SIG-M5 treated with dmso at 0.1 percent for 504 hours (cell line): ENCODE measurements at regions not wholly inside any gene's neighbourhood (a gene's known extent, or its start where the extent isn't known, plus 50 kb on each side); places are given as distances from the start of the nearest gene placed in this dataset.
A peak's percentile ranks its signal among the peaks of the same experiment; 100 is the strongest.

ENCODE experiments used
- DNase-seq: peaks from one replicate; lab custom pipeline; 2025; ENCODE audit not compliant: unreplicated experiment; lab: John Stamatoyannopoulos, UW

DNA sequence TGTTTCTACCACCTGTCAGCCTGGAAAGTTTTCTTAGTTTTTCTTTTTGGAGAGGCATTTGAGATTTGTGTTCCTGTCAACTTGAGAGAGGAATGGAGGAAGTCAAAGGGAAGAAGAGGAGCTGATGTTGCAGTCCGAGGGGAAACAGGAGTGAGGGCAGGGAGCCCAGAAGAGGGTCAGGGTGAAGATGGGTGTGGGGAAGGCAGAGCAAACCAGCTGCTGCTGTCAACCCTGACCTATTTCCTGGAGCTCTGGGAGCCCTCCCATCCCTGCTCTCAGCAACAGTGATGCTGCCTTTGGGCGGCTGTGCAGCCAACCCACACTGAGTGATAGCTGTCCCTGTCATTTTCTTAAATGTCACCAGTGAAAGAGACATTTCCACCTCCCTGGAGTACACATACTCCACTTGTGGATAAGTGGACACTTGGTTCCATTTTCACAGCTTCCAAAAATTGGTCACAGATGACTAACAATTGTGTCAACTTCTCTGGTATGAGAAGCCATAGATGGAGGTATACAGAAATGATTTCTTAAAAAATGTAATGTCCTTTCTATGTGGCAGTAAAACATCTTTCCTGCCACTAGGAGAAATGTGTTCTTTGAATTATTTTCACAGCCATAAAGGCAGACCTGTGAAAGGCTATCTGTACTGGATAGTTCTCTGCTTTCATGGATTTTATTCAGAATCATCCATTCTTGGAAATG lies 556.3 kb upstream of the TBL1XR1 start:
- no peak for DNase-seq

DNA sequence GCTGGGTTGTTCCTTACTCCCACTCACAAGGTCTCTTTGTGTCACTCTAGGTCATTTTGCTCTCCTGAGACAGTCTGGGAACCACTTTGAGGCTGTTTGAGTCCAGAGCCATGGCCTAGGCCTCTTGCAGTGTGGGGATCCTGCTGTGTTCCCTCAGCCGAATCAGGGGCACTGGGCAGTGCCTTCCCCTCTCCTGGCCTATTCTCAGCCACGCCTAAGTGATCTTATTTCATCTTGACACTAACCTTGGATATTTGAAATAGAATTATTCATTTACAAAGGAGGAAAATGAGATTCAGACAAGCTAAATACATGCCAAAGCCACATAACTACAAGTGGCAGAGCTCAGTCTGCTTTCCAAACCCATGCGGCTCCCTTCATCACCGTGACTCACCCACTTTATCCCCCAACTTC lies 557.2 kb upstream of the TBL1XR1 start:
- no peak for DNase-seq

DNA sequence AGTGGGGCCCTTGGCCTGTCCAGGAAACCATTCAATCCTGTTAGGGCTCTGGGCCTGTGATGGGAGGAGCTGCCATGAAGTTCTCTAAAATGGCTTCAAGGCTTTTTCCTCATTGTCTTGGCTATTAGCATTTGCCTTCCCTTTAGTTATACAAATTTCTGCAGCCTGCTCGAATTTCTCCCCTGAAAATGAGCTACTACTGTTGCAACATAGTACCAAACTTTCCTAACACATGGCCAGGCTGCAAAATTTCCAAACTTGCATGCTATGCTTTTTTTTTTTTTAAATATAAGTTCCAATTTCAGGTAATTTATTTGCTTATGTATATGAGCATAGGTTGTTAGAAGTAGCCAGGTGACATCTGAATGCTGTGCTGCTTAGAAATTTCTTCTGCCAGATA lies 560.8 kb upstream of the TBL1XR1 start:
- DNase-seq = no peak

DNA sequence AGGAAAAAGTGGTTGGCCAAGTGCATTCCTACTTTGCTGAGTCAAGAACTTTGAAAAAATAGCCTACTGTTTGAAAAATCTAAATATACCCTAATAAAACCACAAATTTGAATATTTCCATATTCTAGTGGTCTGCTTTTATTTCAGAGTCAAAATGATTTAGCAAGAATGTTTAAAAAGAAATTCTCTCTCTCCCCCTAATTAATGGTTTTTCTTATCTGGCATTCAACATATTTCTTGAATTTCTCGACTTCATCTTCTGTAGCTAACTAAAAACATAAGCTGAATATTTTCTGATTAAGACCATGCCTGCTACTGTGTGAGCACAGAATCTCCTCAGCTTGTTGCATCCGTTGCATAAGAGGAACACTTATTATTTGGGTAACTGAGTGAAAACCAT lies 563.5 kb upstream of the TBL1XR1 start:
- DNase-seq = no peak

DNA sequence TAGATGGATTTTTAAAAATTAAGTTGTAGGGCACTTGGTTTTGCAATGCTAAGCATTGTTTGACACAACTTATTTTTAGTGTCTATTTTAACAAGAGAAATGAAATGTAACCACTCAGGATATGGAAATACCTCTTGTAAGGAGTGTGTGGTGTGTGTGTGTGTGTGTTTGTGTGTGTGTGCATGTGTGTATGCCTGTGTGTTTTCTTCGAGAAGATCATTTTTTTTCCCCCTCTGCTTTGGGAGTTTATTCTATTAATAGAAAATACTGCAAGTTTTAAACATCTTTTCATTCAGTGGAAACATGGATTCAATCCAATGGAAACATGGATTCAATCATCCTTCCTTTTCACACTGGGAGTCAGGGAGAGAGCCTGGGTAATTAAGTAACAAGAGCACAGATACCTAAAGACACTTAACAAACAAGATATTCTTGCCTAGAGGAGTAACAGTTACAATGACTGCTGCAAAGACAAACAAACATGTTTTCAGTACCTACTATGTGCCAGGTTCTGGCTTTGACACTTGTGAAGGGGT lies 567.2 kb upstream of the TBL1XR1 start:
- no peak for DNase-seq

DNA sequence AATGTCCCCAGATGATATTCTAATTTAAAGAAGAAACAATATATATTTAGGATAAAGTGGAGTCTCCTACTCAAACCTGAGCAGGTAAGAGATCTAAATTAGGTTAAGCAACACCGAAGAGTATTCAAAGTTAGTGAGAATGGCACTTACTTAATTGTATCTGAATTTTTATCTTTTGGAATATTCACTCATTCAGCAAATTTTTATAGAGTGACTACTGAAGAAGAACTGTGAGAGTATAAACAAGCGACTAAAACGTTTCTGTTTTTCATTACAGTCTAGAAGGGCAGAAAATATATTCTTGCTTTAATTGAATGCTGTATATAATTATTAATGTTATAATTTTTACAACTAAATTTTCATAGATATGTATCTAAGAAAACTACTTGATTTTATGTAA lies 567.7 kb upstream of the TBL1XR1 start:
- no peak for DNase-seq

DNA sequence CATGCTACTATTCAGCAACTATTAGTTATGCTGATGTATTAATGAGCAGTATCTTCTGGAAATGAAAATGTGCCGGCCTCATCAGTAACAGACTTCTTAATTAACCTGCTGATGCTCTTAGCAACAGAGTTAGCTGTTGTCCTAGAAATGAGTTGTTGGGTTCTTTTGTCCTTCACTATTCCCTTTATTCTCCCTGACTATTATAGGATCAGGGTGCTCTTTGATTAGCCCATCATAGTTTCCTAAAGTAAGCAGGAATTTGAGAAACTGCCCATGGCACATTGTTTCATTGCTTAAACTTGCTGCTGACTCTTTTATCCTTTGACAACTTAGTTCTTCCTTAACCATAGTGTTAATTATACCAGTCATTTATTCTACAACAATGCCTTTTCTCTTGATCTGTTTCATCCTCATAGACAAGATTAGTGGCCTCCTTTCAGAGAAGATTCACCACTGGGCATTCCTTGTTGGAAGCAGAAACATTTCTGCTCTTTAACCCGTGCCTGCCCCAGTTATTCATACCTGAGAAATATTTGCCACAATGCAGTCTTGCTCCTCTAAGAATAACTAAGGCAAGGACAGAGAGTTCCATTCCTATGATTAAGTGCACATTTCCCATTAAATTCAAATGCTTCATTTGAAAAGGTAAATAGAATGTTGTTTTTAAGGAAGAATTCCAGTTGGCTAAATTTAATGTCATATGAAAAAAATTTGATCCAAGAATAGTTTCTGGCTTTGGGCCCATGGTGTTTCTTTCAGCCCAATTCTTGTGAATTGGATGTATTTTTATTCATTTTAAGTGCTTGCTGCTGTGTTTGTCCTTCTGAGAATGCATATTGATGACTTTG lies 573.3 kb upstream of the TBL1XR1 start:
- no peak for DNase-seq

DNA sequence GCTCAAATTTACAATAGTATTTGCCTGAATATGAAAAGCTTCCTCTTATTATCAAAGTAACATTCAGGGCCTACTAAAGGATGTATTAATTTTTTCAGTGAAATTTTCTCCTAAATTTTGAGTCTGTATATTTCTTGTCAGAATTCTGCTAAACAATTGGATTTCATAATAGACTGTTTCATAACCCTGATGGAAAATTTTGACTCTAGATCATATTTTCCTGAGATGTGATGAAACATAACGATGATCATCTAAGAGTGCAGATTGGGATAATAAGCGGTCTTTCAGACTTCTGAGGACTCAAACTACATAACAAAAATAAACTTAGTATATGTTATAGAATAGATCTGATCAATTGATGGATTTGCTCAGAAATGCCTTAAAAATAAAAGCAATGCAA lies 574.5 kb upstream of the TBL1XR1 start:
- no peak for DNase-seq

DNA sequence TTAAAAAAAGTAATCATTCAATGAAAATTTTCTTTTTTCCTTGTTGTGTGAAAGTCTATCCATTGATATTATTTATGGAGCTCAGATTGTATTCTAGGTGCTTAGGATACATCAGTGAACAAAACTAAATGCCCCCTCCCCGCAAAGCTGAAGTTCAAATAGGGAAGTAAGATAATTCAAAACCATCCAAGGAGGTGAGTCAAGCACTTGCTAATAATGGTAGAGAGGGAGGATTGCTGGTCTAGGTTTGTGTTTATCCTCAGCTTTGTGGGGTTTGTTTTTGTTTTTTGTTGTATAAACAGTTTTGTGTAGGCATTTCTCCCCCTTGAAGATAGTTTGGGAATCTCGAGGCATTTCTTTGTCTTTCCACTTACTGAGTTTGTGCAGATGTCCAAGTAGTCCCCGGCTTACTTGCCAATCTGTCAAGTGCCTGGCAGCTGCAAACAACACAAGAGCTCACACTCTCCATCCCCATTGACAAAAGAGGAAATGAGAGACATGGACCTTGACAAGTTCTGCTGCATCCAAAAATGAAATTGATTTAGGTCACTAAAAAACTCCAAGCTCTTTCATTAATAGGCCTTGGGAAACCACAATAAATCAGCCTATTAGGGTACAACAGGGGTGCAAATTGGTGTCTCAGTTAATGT lies 575.8 kb upstream of the TBL1XR1 start:
- no peak for DNase-seq

DNA sequence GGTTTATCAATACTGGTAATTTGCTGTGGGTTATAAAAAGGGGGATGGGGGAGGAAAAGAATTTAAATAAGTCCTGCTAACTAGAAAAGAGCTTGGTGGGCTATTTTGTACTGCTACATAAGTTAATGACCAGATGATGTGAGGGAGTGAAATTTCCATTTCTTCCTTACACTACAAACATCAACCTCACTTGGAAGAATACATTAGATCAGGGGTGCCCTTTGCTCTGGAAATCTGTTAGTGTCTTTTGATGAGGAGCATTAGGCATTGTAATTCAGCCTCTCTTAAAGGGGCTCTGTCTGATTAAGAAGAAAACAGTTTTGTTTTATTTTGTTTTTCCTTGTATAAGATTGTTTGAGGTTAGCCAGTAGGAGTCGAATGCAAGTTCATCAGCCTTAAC lies 576.4 kb upstream of the TBL1XR1 start:
- no peak for DNase-seq

DNA sequence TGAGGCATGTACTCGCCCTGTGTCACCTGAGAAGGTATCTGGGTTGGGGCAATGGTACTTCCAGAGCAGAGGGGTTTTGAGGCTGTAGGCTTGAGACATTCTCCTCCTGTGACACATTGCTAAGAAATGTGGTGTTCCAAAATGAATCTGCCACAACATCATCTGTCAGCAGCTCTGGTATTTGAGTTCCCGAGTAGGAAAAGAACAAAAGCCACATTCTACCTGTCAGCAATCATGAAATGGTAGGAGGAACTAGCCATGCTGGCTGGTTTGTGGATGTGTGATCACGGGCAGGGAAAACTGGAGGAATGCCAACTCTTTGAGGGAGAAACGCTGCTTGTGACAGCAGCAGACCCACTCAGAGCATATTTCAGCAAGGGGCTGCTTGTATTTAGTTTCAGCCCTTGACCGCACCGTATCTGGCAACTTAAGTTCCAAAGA lies 579.4 kb upstream of the TBL1XR1 start:
- DNase-seq = no peak

DNA sequence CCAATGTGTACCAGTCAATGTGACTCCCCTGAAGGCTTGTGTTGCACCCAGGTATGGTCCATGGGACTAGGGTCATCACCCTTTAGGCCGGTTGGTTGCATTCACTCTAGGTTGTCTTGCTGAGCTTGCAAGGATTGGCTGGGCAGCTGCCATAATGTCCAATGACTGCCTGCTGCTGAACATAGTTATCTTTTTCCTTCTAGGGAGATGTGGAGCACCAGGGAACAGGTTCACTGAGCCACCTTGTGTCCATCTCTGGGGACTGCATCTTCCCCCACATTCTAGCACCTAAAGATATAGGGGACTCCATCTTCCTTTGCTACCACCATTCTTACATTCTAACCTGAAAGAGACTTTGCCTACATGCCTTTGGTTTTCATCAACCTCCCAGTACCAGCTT lies 580.4 kb upstream of the TBL1XR1 start:
- DNase-seq = peak; percentile 64

DNA sequence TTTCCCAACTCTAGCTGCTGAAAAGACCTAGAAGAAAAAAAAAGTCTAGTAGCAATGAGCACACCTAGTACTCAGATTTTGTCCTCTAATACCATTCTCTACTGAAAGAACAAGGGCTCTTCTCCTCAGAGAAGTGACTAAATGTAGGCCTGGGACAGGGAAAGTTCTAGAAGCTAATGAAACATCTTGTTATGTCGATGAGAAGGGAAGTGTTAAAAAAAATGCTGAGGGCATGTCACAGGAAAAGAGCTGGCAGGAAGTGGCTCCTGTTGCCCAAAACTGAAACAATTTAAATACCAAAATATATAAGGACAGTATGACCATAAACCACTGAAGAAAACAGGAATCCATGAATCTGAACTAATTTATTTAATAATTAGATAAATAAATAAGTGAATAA lies 581.4 kb upstream of the TBL1XR1 start:
- DNase-seq = no peak

DNA sequence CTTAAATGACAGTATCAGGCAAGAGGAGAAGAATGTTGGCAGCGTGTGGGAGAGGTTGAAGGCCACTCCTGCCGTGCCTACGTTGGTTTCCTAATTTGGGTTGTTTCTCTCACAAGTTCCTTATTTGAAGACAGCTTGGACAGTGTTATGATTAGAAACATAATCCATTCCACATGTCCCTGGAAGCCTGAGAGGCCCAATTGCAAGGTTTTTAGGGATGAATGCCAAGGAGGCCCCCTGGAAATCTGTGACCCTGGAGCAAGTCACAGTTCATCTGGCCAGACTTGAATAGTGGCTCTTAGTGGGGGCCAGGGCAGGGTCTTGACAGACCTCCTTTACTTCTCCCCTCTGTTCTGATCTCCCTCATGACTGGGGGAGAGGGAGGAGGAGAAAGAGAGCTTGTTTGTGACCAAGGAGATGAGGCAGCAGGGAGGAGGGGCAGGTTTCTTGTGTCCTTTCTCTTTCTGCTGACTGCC lies 584.4 kb upstream of the TBL1XR1 start:
- DNase-seq = no peak

DNA sequence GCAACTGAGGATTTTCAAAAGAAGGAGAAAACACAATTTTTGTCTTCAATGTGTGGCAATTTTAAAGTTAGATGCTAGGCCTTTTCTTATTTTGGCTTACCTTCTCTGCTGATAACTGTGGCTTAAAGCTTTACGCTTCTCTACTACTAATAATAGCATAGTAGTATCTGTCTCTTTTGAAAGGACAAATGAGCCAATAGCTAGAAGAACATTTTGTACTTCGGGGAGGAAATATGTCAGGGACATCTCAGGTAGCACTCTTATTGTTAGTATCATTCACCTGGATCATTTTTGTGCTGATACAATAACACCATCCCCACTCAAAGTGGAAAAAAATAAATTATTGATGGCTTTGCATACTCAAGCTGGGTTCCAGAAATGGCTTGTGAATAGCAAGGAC lies 586.1 kb upstream of the TBL1XR1 start:
- no peak for DNase-seq

DNA sequence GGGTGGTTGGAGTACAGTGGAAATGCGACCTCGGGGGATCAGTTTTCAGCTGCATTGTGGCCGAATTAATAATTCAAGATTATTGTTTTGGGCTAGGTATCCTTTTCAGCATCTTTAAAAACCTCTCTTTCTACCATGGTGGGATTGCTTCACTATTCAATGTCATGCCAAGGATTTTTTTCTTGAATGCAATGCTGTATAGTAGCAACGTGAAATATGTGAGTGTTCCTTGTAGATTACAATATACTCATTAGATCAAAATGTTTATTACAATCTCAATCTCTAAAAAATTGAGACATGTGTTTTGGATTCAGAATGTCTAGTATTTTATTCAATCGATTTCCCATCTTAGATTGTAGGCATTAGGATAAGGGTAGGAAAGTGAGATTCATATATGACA lies 586.5 kb upstream of the TBL1XR1 start:
- DNase-seq = no peak

DNA sequence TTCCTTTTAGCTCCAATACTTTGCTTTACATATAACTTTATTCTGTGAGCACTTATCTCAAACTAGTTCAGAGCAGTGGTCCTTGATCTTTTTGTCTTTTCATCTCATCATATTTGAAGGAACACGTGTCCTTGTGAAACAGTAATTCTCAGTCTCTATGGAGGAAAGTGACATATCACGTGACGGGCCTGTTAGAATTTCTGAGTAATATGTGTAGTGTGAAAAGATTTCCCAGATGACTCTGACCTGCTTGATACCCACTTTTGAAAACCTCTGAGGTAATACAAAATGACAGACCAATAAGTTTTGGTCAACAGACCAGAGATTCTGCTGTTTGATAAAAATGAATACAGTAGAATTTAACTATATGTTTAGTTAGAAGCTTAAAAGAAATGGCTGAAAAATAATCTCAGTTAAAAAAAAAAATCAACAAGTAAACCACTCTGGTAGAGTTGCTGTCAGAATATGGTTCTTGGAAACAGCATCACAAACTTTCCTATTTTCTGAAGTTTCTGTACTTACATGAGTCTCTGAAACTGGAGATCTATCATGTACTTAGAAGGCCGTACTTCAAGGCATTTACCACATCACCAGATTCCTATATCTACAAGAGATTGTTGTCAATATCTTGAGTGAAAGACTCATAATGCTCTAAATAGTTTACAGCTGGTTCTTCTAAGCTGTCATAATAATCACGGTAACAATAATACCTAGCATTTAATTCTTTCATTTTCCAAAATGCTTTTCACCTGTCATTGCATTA lies 590.2 kb upstream of the TBL1XR1 start:
- no peak for DNase-seq

DNA sequence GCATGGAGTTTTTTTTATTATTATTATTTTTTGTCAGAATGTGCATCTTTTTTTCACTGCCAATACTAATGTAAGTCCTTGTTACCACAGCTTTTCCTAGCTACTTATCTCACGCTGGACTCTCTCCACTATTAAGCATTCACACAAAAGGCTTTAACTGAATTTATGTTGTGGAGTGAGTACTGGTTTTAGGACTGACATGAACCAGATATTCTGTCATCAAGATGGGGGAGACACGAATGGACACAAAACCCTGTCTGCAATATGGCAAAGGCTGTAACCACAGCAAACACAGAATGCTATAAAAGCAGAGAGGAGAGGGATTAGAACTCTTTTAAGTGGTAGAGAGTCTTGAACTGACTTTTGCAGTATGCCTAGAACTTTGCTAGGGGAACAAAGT lies 592.2 kb upstream of the TBL1XR1 start:
- no peak for DNase-seq

DNA sequence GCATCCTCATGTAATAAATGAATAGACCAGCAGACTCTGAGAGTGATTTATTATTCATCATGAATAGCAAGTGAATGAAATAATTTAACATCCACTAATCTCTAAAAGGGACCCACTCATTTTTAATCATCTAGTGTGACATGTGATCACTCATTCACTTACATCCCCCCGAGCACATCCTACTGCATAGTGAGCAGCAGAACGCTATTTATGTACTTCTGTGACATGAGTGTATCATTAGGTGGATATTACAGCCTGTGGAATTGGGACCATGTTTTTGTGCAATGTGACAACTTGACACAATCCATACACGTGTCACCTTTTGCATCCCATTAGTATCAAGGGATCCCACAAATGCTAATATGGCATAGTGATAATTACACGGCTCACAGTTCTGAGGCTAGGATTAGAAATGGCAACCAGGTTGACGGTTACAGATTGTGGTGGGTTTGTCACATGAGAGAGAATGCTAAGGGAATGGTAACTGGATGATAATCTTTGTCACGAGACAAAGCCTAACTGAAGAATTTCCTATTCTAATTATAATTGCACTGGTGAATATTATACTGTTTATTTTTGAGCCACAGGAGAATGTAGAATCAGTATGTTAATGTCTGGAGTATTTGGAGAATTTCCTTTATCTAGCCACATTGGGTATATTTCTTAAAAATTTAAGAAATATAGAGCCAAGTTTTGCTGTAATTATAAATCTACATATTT lies 595.2 kb upstream of the TBL1XR1 start:
- DNase-seq = no peak

DNA sequence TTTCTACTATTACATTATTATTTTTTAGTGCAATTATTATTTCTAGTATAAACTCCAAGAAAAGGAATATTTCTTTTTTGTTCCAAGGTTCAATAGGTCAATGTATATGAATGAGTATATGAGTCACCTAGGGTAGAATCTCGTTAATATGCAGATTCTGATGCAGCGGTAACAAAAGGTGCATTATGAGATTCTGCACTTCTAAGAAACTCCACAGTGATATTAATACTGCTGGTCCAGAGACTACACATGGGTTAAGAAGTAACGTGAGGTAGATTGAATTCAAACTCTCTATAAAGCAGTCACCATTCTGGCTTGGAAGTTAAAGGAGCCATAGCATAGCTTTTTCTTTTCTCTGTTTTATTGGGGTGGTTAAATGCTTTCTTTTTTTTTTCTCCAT lies 596.2 kb upstream of the TBL1XR1 start:
- no peak for DNase-seq
